LNCAP (cell line): ENCODE measurements at regions not wholly inside any gene's neighbourhood (a gene's known extent, or its start where the extent isn't known, plus 50 kb on each side); places are given as distances from the start of the nearest gene placed in this dataset.

Source experiments
- TF ChIP-seq, protein P1 (sequence below): fragments of 450-650 bp; IDR thresholded peaks from 2 replicates; pipeline ENCODE4 v1.5.1; 2017; ENCODE audit warnings: mild to moderate bottlenecking

DNA sequence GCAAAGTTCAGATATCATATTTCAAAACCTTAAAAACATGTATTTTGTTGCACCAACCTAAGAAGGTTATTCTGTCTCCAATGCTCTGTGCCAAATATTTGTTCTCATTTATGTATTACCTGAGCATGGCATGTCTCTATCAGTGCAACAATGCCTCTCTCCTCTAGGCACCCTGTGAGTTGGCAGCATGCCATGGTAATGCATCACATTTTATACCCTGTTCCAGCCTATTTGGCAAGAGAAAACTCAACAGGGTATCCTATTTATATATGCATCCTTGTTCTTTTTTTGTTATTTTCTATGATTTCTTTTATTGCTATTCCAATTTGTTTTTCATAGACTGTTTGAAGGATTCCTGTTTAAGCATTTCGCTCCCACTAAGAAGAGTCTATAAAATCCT is 126.3 kb upstream of the NRXN1 start:
- TF ChIP-seq, protein P1, sequence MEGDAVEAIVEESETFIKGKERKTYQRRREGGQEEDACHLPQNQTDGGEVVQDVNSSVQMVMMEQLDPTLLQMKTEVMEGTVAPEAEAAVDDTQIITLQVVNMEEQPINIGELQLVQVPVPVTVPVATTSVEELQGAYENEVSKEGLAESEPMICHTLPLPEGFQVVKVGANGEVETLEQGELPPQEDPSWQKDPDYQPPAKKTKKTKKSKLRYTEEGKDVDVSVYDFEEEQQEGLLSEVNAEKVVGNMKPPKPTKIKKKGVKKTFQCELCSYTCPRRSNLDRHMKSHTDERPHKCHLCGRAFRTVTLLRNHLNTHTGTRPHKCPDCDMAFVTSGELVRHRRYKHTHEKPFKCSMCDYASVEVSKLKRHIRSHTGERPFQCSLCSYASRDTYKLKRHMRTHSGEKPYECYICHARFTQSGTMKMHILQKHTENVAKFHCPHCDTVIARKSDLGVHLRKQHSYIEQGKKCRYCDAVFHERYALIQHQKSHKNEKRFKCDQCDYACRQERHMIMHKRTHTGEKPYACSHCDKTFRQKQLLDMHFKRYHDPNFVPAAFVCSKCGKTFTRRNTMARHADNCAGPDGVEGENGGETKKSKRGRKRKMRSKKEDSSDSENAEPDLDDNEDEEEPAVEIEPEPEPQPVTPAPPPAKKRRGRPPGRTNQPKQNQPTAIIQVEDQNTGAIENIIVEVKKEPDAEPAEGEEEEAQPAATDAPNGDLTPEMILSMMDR, result no peak

DNA sequence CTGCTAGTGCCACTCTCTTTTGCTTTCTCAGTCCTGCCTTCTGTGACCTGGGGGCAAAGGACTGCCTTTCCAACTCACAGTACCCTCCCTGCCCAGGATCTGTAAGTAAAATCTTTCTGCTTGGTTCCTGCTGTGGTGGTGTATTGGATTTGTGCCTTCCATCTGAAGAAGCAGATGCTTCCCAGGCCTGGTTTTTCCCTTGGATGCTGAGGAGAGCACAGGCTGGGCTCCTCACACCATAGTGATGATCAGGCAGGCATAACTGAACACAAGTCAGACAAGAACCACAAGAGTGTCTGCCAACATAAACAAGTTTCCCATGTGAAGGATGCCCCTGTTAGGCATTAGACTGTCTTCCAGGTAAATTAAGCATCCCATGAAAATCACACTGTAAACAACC is 121.3 kb upstream of the NRXN1 start:
- TF ChIP-seq, protein P1, result no peak

DNA sequence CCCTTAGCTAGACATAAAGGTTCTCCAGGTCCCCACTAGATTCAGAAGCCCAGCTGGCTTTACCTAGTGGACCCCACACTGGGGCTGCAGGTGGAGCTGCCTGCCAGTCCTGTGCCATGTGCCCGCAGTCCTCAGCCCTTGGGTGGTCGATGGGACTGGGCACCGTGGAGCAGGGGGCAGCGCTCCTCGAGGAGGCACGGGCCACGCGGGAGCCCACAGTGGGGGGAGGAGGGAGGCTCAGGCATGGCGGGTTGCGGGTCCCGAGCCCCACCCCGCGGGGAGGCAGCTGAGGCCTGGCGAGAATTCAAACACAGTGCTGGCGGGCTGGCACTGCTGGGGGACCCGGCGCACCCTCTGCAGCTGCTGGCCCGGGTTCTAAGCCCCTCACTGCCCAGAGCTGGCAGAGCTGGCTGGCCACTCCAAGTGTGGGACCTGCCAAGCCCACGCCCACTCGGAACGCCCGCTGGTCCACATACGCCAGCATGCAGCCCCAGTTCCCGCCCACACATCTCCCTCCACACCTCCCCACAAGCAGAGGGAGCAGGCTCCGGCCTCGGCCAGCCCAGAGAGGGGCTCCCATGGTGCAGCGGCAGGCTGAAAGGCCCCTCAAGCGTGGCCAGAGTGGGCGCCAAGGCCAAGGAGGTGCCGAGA is 119.7 kb upstream of the NRXN1 start:
- TF ChIP-seq, protein P1, result no peak

DNA sequence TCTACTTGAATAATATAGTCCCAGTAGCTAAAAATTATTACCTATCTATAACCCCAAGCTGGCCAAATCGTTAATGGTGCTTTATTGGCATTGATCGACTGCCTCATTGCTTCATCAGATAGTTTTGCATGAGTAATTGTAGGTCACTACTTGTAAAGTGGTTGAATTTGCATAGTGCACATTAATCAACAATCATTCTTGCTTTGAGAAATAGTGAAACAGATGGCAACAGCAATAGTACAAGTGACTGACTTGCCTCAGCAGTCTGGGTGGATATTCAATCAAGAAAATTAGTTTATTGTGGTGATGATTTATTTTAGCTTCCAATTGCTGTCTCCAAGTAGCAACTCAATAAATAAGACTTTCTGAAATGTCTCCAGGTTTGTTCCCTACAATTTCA is 117.8 kb upstream of the NRXN1 start:
- TF ChIP-seq, protein P1, result no peak

DNA sequence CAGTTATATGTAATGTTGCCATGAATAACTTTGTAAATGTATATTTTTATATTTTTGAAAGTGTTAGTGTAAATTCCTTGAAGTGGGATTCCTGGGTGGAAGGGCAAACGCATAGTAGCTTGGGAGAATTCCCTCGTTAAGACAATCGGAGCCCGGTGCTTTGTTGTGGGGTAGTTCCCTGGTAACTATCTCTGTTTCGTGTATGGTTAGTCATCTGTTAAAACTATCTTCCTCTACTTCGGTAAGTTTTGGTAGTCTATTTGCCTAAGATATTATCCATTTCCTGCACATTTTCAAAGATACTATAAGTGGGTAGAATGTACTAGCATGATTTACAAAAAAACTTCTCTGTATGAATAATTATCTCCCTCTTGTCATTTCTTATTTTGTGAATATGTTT is 113.8 kb upstream of the NRXN1 start:
- TF ChIP-seq, protein P1, result no peak

DNA sequence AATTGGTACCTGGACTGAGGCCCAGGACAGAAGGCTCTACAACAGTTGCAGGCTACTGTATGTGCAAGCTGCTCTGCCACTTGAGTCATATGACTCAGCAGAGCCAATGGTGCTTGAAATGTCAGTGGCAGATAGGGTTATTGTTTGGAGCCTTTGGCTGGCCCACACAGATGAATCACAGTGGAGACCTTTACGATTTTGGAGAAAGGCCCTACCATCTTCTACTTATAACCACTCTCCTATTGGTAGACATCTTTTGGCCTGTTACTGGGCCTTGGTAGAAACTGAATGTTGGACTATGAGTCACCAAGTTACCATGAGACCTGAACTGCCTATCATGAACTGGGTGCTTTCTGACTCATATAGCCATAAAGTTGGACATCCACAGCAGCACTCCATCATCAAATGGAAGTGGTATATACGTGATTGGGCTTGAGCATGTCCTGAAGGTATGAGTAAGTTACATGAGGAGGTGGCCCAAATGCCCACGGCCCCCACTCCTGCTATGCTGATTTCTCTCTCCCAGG is 88.9 kb upstream of the NRXN1 start:
- TF ChIP-seq, protein P1, result no peak

DNA sequence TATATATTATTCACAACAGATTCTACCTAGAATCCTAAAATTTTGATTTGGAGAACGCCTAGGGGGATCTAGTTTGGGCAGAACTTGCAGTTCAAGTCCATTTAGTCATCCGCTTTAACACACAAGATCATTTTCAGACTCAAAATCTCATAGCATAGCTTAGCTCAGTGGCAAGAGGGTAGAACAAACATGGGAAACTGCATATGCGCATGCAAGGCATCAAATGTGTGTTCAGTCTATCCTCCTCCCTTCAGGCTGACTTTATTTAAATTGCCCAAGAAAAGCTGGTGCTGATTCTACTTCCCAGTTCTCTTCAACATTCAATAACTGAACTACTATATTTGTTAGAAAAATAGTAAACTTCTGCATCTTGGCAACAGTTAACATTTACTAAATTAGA is 79.6 kb upstream of the NRXN1 start:
- TF ChIP-seq, protein P1, result no peak

DNA sequence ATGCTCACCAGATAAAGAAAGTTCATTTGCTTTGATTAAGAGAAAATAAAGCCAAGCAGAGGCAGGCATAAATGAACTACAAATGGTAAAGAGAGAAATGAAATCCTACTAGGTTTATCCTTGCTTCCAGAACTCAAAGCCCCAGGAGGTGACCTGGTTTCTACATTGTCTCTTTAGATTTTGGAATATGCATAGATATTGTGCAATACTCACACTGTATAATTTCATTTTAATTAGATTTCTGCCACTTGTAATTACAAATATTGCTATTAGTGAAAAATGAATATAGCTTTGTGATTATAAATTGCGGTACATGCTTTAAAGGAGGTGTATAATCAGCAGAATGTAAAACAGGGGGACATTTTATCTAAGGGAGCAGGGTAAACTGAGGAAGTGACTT is 76.9 kb upstream of the NRXN1 start:
- TF ChIP-seq, protein P1, result no peak
